ENCODE measurements at regions not wholly inside any gene's neighbourhood (a gene's known extent, or its start where the extent isn't known, plus 50 kb on each side); places are given as distances from the start of the nearest gene placed in this dataset.

GRCh38 chr6:78010130-78010529, 357.3 kb downstream of the MEI4 start:
- Histone ChIP-seq H3K27ac (ENCODE audit: low read length) (no peak overlapping the region), H3K4me3 (ENCODE audit: low read depth in 1 of 2, low read length in 2 of 2) (no peak overlapping the region), H3K27me3 (ENCODE audit: insufficient read depth, low read length, poor library complexity) (no peaks in the 10 kb centered on the region), H4K20me1 (ENCODE audit: insufficient read depth, low read length) (no peaks in the 10 kb centered on the region), H3K9me3 (ENCODE audit: insufficient read depth, low read length, severe bottlenecking) (no peaks in the 10 kb centered on the region), H3K4me1 (ENCODE audit: insufficient read depth, low read length) (no peaks in the 10 kb centered on the region), H3K9ac (ENCODE audit: low read depth, low read length) (no peak overlapping the region), H3K36me3 (ENCODE audit: insufficient read depth, low read length) (no peaks in the 10 kb centered on the region), H2AFZ (ENCODE audit: low read depth, low read length) (no peak overlapping the region), H3K79me2 (ENCODE audit: insufficient read depth, low read length) (no peaks in the 10 kb centered on the region), H3K4me2 (ENCODE audit: insufficient read depth, low read length) (no peak overlapping the region)
- no peak for ATAC-seq (ENCODE audit: insufficient read depth, low read depth)
- TF ChIP-seq EZH2 (IDR thresholded peaks at IDR 0.05; ENCODE audit: borderline replicate concordance, low read depth, low read length, severe bottlenecking) = no peak
- no peak for TF ChIP-seq CTCF (IDR thresholded peaks at IDR 0.05; ENCODE audit: borderline replicate concordance, extremely low read depth, low read length, poor library complexity, severe bottlenecking)
- no peak for DNase-seq

- TF ChIP-seq EZH2 (IDR thresholded peaks at IDR 0.05; ENCODE audit: borderline replicate concordance, low read depth, low read length, severe bottlenecking) (no peak), CTCF (IDR thresholded peaks at IDR 0.05; ENCODE audit: borderline replicate concordance, extremely low read depth, low read length, poor library complexity, severe bottlenecking) (no peak)
- Histone ChIP-seq H3K27me3 (ENCODE audit: insufficient read depth, low read length, poor library complexity) (no peaks in the 10 kb centered on the region), H3K36me3 (ENCODE audit: insufficient read depth, low read length) (no peaks in the 10 kb centered on the region), H3K9ac (ENCODE audit: low read depth, low read length) (no peak overlapping the region), H3K27ac (ENCODE audit: low read length) (no peak overlapping the region), H3K4me1 (ENCODE audit: insufficient read depth, low read length) (no peaks in the 10 kb centered on the region), H2AFZ (ENCODE audit: low read depth, low read length) (no peak overlapping the region), H4K20me1 (ENCODE audit: insufficient read depth, low read length) (no peaks in the 10 kb centered on the region), H3K4me2 (ENCODE audit: insufficient read depth, low read length) (no peak overlapping the region), H3K79me2 (ENCODE audit: insufficient read depth, low read length) (no peaks in the 10 kb centered on the region), H3K4me3 (ENCODE audit: low read depth in 1 of 2, low read length in 2 of 2) (no peak overlapping the region), H3K9me3 (ENCODE audit: insufficient read depth, low read length, severe bottlenecking) (no peaks in the 10 kb centered on the region)
- no peak for DNase-seq
- ATAC-seq (ENCODE audit: insufficient read depth, low read depth) = no peak
These were observed 367.7 kb downstream of the MEI4 start for GRCh38 chr6:78020586-78020985.

- Histone ChIP-seq H3K36me3 (ENCODE audit: insufficient read depth, low read length) (no peaks in the 10 kb centered on the region), H3K4me1 (ENCODE audit: insufficient read depth, low read length) (no peaks in the 10 kb centered on the region), H2AFZ (ENCODE audit: low read depth, low read length) (no peak overlapping the region), H3K27ac (ENCODE audit: low read length) (no peak overlapping the region), H3K4me2 (ENCODE audit: insufficient read depth, low read length) (no peak overlapping the region), H3K4me3 (ENCODE audit: low read depth in 1 of 2, low read length in 2 of 2) (no peak overlapping the region), H3K9ac (ENCODE audit: low read depth, low read length) (no peak overlapping the region), H3K79me2 (ENCODE audit: insufficient read depth, low read length) (no peaks in the 10 kb centered on the region), H4K20me1 (ENCODE audit: insufficient read depth, low read length) (no peaks in the 10 kb centered on the region), H3K27me3 (ENCODE audit: insufficient read depth, low read length, poor library complexity) (no peaks in the 10 kb centered on the region), H3K9me3 (ENCODE audit: insufficient read depth, low read length, severe bottlenecking) (no peaks in the 10 kb centered on the region)
- ATAC-seq (ENCODE audit: insufficient read depth, low read depth) (no peak), DNase-seq (no peak)
- TF ChIP-seq EZH2 (IDR thresholded peaks at IDR 0.05; ENCODE audit: borderline replicate concordance, low read depth, low read length, severe bottlenecking) (no peak), CTCF (IDR thresholded peaks at IDR 0.05; ENCODE audit: borderline replicate concordance, extremely low read depth, low read length, poor library complexity, severe bottlenecking) (no peak)
These were observed 372.7 kb downstream of the MEI4 start for GRCh38 chr6:78025502-78025901.

GRCh38 chr6:78031228-78031627, 378.4 kb downstream of the MEI4 start:
- TF ChIP-seq EZH2 (IDR thresholded peaks at IDR 0.05; ENCODE audit: borderline replicate concordance, low read depth, low read length, severe bottlenecking) (no peak), CTCF (IDR thresholded peaks at IDR 0.05; ENCODE audit: borderline replicate concordance, extremely low read depth, low read length, poor library complexity, severe bottlenecking) (no peak)
- H3K4me3 ChIP-seq (ENCODE audit: low read depth in 1 of 2, low read length in 2 of 2) = no peak overlapping the region
- no peak for ATAC-seq (ENCODE audit: insufficient read depth, low read depth)
- no peaks in the 10 kb centered on the region for H3K79me2 ChIP-seq (ENCODE audit: insufficient read depth, low read length)
- H3K27me3 ChIP-seq (ENCODE audit: insufficient read depth, low read length, poor library complexity) = no peaks in the 10 kb centered on the region
- no peaks in the 10 kb centered on the region for H3K36me3 ChIP-seq (ENCODE audit: insufficient read depth, low read length)
- no peak overlapping the region for H3K4me2 ChIP-seq (ENCODE audit: insufficient read depth, low read length)
- no peak overlapping the region for H2AFZ ChIP-seq (ENCODE audit: low read depth, low read length)
- H3K27ac ChIP-seq (ENCODE audit: low read length) = no peak overlapping the region
- DNase-seq = no peak
- H3K9ac ChIP-seq (ENCODE audit: low read depth, low read length) = no peak overlapping the region
- H3K9me3 ChIP-seq (ENCODE audit: insufficient read depth, low read length, severe bottlenecking) = no peaks in the 10 kb centered on the region
- H3K4me1 ChIP-seq (ENCODE audit: insufficient read depth, low read length) = no peaks in the 10 kb centered on the region
- H4K20me1 ChIP-seq (ENCODE audit: insufficient read depth, low read length) = no peaks in the 10 kb centered on the region

All from DND-41 (cell line).